ENCODE measurements at regions not wholly inside any gene's neighbourhood (a gene's known extent, or its start where the extent isn't known, plus 50 kb on each side); places are given as distances from the start of the nearest gene placed in this dataset.

GRCh38 chr4:32129967-32130366, 1409.8 kb downstream of the PCDH7 start:
- no TSS peak for BruUV-seq (replicated peaks)
- Histone ChIP-seq H3K79me2 (ENCODE audit: insufficient read depth, low read length) (no peaks in the 10 kb centered on the region), H3K4me3 (replicated peaks in 1 of 2; ENCODE audit: low read depth in 1 of 2, low read length in 2 of 2) (no peak overlapping the region), H2AFZ (ENCODE audit: low read depth, low read length, poor library complexity, severe bottlenecking) (no peak overlapping the region), H3K9me3 (ENCODE audit: control insufficient read depth in 1 of 2, insufficient read depth in 1 of 2, low read depth in 1 of 2, low read length in 2 of 2) (no peaks in the 10 kb centered on the region), H3K27ac (ENCODE audit: low read depth, low read length) (no peak overlapping the region), H4K20me1 (ENCODE audit: insufficient read depth) (no peaks in the 10 kb centered on the region), H3K4me2 (ENCODE audit: low read length) (no peak overlapping the region), H3K9ac (ENCODE audit: low read length) (no peak overlapping the region), H3K4me1 (ENCODE audit: control insufficient read depth in 1 of 2, insufficient read depth in 2 of 2, low read length in 2 of 2) (no peaks in the 10 kb centered on the region), H3K27me3 (ENCODE audit: insufficient read depth, low read length) (no peaks in the 10 kb centered on the region), H3K9me2 (ENCODE audit: insufficient read depth) (no peaks in the 10 kb centered on the region), H3K36me3 (ENCODE audit: control insufficient read depth in 1 of 2, insufficient read depth in 2 of 2, low read length in 2 of 2) (no peaks in the 10 kb centered on the region)
- CTCF ChIA-PET, result no interaction called here
- intact Hi-C loops (cut with micrococcal nuclease), result no loop called here
- no peak for DNase-seq (ENCODE audit: low read depth, low spot score)
- ATAC-seq, result no peak
- POLR2A ChIA-PET, result no interaction called here
- RAD21 ChIA-PET (ENCODE audit: low non-redundant PET in 1 of 2, low total read pairs in 2 of 2, uncharacterized antibody in 2 of 2, unreplicated experiment in 2 of 2), result no interaction called here
- TF ChIP-seq FOSL1 (IDR thresholded peaks at IDR 0.05; ENCODE audit: low read depth), result no peak
- TF ChIP-seq MAX (IDR thresholded peaks at IDR 0.05), result no peak
- TF ChIP-seq TCF7L2 (IDR thresholded peaks at IDR 0.05; ENCODE audit: borderline replicate concordance, extremely low read depth, insufficient read depth, insufficient read length), result no peak
- TF ChIP-seq ZFX (IDR thresholded peaks at IDR 0.05), result no peak
- TF ChIP-seq POLR2A (IDR thresholded peaks at IDR 0.05; ENCODE audit: borderline replicate concordance, extremely low read depth, insufficient read depth, insufficient read length), result no peak
- TF ChIP-seq CEBPB (IDR thresholded peaks at IDR 0.05; ENCODE audit: low read depth), result no peak

- no peak overlapping the region for H3K4me2 ChIP-seq (ENCODE audit: low read length)
Observed at GRCh38 chr4:32133141-32133540, 1413.0 kb downstream of the PCDH7 start.

More at GRCh38 chr4:32133141-32133540, 1413.0 kb downstream of the PCDH7 start:
- H3K36me3 ChIP-seq (ENCODE audit: control insufficient read depth in 1 of 2, insufficient read depth in 2 of 2, low read length in 2 of 2), result no peaks in the 10 kb centered on the region
- H2AFZ ChIP-seq (ENCODE audit: low read depth, low read length, poor library complexity, severe bottlenecking), result no peak overlapping the region
- H3K79me2 ChIP-seq (ENCODE audit: insufficient read depth, low read length), result no peaks in the 10 kb centered on the region
- DNase-seq (ENCODE audit: low read depth, low spot score), result no peak
- POLR2A ChIA-PET, result no interaction called here
- no peak overlapping the region for H3K4me3 ChIP-seq (replicated peaks in 1 of 2; ENCODE audit: low read depth in 1 of 2, low read length in 2 of 2)
- RAD21 ChIA-PET (ENCODE audit: low non-redundant PET in 1 of 2, low total read pairs in 2 of 2, uncharacterized antibody in 2 of 2, unreplicated experiment in 2 of 2), result no interaction called here
- H3K4me1 ChIP-seq (ENCODE audit: control insufficient read depth in 1 of 2, insufficient read depth in 2 of 2, low read length in 2 of 2), result no peaks in the 10 kb centered on the region
- no peak for TF ChIP-seq FOSL1 (IDR thresholded peaks at IDR 0.05; ENCODE audit: low read depth)
- no peak for TF ChIP-seq RAD21 (IDR thresholded peaks at IDR 0.05; ENCODE audit: low read depth)
- TF ChIP-seq SP1 (IDR thresholded peaks at IDR 0.05; ENCODE audit: low read depth), result no peak
- TF ChIP-seq ATF3 (IDR thresholded peaks at IDR 0.05), result no peak
- intact Hi-C loops (cut with micrococcal nuclease), result no loop called here
- CTCF ChIA-PET, result no interaction called here
- no peak overlapping the region for H3K27ac ChIP-seq (ENCODE audit: low read depth, low read length)
- no TSS peak for BruUV-seq (replicated peaks)
- no peaks in the 10 kb centered on the region for H4K20me1 ChIP-seq (ENCODE audit: insufficient read depth)
- H3K9me2 ChIP-seq (ENCODE audit: insufficient read depth), result no peaks in the 10 kb centered on the region
- H3K27me3 ChIP-seq (ENCODE audit: insufficient read depth, low read length), result no peaks in the 10 kb centered on the region
- no peak for ATAC-seq
- no peaks in the 10 kb centered on the region for H3K9me3 ChIP-seq (ENCODE audit: control insufficient read depth in 1 of 2, insufficient read depth in 1 of 2, low read depth in 1 of 2, low read length in 2 of 2)
- H3K9ac ChIP-seq (ENCODE audit: low read length), result no peak overlapping the region

All from HCT116 (cell line).